ENCODE measurements at regions not wholly inside any gene's neighbourhood (a gene's known extent, or its start where the extent isn't known, plus 50 kb on each side); places are given as distances from the start of the nearest gene placed in this dataset.

- TF ChIP-seq ZNF462 (CRISPR knock-in tag; IDR thresholded peaks at IDR 0.05) (no peak), REST (IDR thresholded peaks at IDR 0.05; ENCODE audit: unreplicated experiment) (no peak), POLR2AphosphoS5 (IDR thresholded peaks at IDR 0.05; ENCODE audit: low read depth) (no peak), ZNF114 (CRISPR knock-in tag; IDR thresholded peaks at IDR 0.05) (no peak), CTCF (conservative IDR thresholded peaks at IDR 0.05; ENCODE audit: low read depth in 2 of 2) (no peak; a peak in 1 of 4 replicates), CREB1 (CRISPR knock-in tag; IDR thresholded peaks at IDR 0.05; ENCODE audit: low read depth) (no peak)
Observed at GRCh38 chr2:150872756-150873395, 385.4 kb upstream of the RND3 start (continued).

Measured in GM23338 (cell line).